ENCODE measurements at regions not wholly inside any gene's neighbourhood (a gene's known extent, or its start where the extent isn't known, plus 50 kb on each side); places are given as distances from the start of the nearest gene placed in this dataset.

GRCh38 chr10:43871545-43871944, 222.9 kb upstream of the ZNF32 start:
- ATAC-seq (no peak), DNase-seq (peak in 1 of 4 donors; percentile 10)
- Histone ChIP-seq H3K36me3 (no peaks in the 10 kb centered on the region), H3K27ac (no peak overlapping the region), H3K9me3 (no peaks in the 10 kb centered on the region), H3K4me1 (no peaks in the 10 kb centered on the region), H3K4me3 (no peak overlapping the region), H3K27me3 (no peaks in the 10 kb centered on the region)
- intact Hi-C loops (cut with DNase I): no loop called here
- TF ChIP-seq CTCF (IDR thresholded peaks at IDR 0.05): no peak

DNA sequence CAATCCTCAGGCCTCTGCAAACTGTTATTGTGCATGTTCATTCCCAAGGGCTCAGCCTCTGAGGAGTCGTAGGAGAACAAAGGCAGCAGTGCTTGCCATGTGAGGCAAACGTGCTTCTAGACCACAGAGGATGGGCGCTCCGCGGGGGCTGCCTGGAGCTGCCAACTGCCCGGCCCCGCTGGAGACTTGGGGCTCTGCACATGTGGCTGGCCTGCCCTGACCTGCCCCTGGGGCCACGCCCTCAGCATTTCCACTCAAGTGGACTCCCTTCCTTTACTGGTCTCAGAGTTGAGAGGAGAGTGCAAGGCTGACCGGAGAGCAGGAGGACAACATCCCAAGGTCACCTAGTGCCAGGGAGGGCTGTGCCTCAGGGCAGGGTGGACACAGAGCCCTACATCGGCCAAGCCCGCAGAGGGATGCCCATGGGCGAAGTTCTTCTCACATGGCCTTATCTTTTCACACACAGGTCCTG, 222.3 kb upstream of the ZNF32 start:
- no peaks in the 10 kb centered on the region for H3K36me3 ChIP-seq
- no peaks in the 10 kb centered on the region for H3K9me3 ChIP-seq
- ATAC-seq: no peak
- no peak overlapping the region for H3K27ac ChIP-seq
- no peak for DNase-seq
- intact Hi-C loops (cut with DNase I): no loop called here
- no peak overlapping the region for H3K4me3 ChIP-seq
- H3K27me3 ChIP-seq: no peaks in the 10 kb centered on the region
- H3K4me1 ChIP-seq: no peaks in the 10 kb centered on the region
- no peak for TF ChIP-seq CTCF (IDR thresholded peaks at IDR 0.05)

DNA sequence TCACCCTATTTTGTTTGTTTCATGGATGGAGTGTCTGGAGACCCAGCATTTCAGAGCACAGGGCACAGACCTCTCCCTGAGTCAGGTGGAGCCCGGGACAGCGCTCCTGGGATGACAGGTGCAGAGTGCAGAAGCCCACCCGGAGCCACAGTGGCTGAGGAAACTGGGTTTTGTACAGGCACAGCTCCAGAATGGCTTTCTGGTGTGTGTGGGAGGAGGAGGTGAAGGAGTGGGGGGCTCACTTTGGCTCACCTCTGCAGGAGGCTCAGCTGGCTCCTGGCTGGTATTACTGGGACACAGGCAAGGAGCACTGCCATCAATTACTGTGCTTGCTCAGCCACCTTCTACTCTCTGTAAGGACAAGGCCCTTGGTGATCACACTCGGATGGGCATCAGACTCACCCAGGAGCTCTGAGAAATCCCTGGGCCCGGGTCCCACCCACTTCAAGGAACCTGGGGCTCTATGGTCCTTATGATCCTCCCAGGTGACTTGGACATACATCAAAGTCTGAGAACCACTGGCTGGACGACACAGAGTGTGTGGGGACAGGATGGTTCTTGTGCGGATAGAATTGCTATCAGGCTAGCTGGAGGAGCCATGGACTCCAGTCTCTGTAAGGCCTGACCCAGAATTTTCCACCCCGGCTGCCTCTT, 221.1 kb upstream of the ZNF32 start:
- intact Hi-C loops (cut with DNase I): no loop called here
- H3K4me3 ChIP-seq: no peak overlapping the region
- no peaks in the 10 kb centered on the region for H3K9me3 ChIP-seq
- TF ChIP-seq CTCF (IDR thresholded peaks at IDR 0.05): no peak
- H3K36me3 ChIP-seq: no peaks in the 10 kb centered on the region
- no peaks in the 10 kb centered on the region for H3K27me3 ChIP-seq
- DNase-seq (no peak), ATAC-seq (no peak)
- no peaks in the 10 kb centered on the region for H3K4me1 ChIP-seq
- H3K27ac ChIP-seq: no peak overlapping the region

- ATAC-seq: no peak
- intact Hi-C loops (cut with DNase I): no loop called here
- Histone ChIP-seq H3K4me3 (no peak overlapping the region), H3K36me3 (no peaks in the 10 kb centered on the region), H3K4me1 (peaks cover 0 to 8% of the 10 kb centered on the region in 2 donors), H3K27me3 (no peaks in the 10 kb centered on the region), H3K9me3 (no peaks in the 10 kb centered on the region), H3K27ac (no peak overlapping the region)
- TF ChIP-seq CTCF (IDR thresholded peaks at IDR 0.05): no peak
- DNase-seq: no peak
Measured at GRCh38 chr10:43868952-43869351, 220.3 kb upstream of the ZNF32 start.

DNA sequence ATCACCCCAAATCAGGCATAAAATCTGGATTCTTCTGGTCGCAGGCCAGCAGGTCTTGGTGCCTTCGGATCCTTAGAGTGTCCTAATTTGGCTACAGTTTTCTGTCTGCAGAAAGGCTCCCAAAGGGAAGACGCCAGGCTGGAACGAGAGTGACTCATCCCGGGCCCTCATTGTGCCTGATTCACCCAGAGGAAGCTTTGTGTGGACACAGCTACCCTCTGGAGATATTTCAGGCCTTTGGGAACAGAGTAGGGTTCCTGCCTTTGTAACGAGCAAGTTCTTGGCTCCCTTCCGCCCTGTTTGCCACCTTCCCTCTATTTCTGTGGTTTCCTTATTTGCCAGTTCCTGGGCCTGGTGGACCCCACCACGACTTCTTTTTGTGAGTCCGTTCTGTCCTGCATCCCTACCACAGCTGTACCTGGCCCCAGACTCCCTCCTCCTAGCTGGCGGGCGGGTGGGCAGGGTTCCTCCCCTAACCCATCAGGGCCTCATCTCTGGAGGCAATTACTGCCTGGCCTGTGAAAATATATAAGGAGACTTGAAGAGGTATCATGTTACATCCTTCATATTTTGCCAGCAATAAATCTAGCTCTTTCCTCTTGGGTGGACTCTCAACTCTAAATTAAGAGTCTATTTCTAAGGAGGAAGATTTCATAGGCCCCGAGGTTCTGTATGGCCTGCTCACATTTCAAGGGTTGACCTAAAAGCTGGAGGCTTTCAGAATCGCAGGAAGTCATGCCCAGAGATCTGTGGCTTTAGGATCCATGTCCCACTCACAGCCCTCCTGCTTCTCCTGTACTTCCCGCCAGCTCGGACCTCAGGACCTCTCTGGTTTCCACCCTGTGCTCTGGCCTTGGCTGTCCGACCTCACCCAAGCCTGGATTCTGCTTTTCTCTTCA, 219.2 kb upstream of the ZNF32 start:
- no peaks in the 10 kb centered on the region for H3K27me3 ChIP-seq
- no peak for TF ChIP-seq CTCF (IDR thresholded peaks at IDR 0.05)
- H3K27ac ChIP-seq: no peak overlapping the region
- no peak for DNase-seq
- no peak overlapping the region for H3K4me3 ChIP-seq
- H3K9me3 ChIP-seq: no peaks in the 10 kb centered on the region
- H3K36me3 ChIP-seq: no peaks in the 10 kb centered on the region
- intact Hi-C loops (cut with DNase I): no loop called here
- no peak for ATAC-seq
- peaks cover 0 to 8% of the 10 kb centered on the region in 2 donors for H3K4me1 ChIP-seq
